ENCODE measurements at regions not wholly inside any gene's neighbourhood (a gene's known extent, or its start where the extent isn't known, plus 50 kb on each side); places are given as distances from the start of the nearest gene placed in this dataset.

- TF ChIP-seq IRF1 (CRISPR knock-in tag; IDR thresholded peaks at IDR 0.05) (no peak), ZNF263 (CRISPR knock-in tag; IDR thresholded peaks at IDR 0.05; ENCODE audit: low read depth) (no peak), ZMAT4 (CRISPR knock-in tag; IDR thresholded peaks at IDR 0.05) (no peak), ZNF512 (CRISPR knock-in tag; IDR thresholded peaks at IDR 0.05; ENCODE audit: borderline replicate concordance) (no peak), SP1 (CRISPR knock-in tag; conservative IDR thresholded peaks at IDR 0.05) (no peak), ZNF281 (CRISPR knock-in tag; IDR thresholded peaks at IDR 0.05) (no peak), SMAD3 (CRISPR knock-in tag; IDR thresholded peaks at IDR 0.05; ENCODE audit: borderline replicate concordance) (no peak), FOXK1 (CRISPR knock-in tag; IDR thresholded peaks at IDR 0.05) (no peak), ZNF671 (CRISPR knock-in tag; IDR thresholded peaks at IDR 0.05) (no peak), ZNF396 (CRISPR knock-in tag; IDR thresholded peaks at IDR 0.05; ENCODE audit: borderline replicate concordance) (no peak), ATF1 (CRISPR knock-in tag; IDR thresholded peaks at IDR 0.05) (no peak)
These were observed 173.3 kb downstream of the SLC16A9 start (continued) for GRCh38 chr10:59536167-59537014.

GRCh38 chr10:59524348-59524747, 162.0 kb upstream of the FAM13C start:
- DNase-seq (ENCODE audit: low spot score) (no peak), ATAC-seq (no peak)
- no peak overlapping the region for H3K4me3 Mint-ChIP-seq
- no peak for TF ChIP-seq TCF7 (CRISPR knock-in tag; IDR thresholded peaks at IDR 0.05; ENCODE audit: low read depth)
- no peaks in the 10 kb centered on the region for H3K36me3 Mint-ChIP-seq
- POLR2A ChIA-PET, result no interaction called here
- H3K9me3 Mint-ChIP-seq, result peaks cover 1% of the 10 kb centered on the region
- H3K27me3 Mint-ChIP-seq (ENCODE audit: low read depth), result no peaks in the 10 kb centered on the region; the same call in 1 of the 2 replicates
- CTCF ChIA-PET, result no interaction called here
- H3K27ac Mint-ChIP-seq, result no peak overlapping the region
- 0 out of 2 replicates have a peak, but pooled peaks cover 4% of the 10 kb centered on the region for H3K4me1 Mint-ChIP-seq

- Mint-ChIP-seq H3K9me3 (peaks cover 5% of the 10 kb centered on the region), H3K36me3 (no peaks in the 10 kb centered on the region), H3K27ac (no peak overlapping the region), H3K27me3 (ENCODE audit: low read depth) (no peaks in the 10 kb centered on the region; the same call in none of the 2 replicates), H3K4me1 (0 out of 2 replicates have a peak, but pooled peaks cover 4% of the 10 kb centered on the region), H3K4me3 (no peak overlapping the region)
- no peak for TF ChIP-seq RORB (CRISPR knock-in tag; IDR thresholded peaks at IDR 0.05)
- TF ChIP-seq NFE2L1 (CRISPR knock-in tag; IDR thresholded peaks at IDR 0.05), result no peak
- POLR2A ChIA-PET, result no interaction called here
- CTCF ChIA-PET, result no interaction called here
- DNase-seq (ENCODE audit: low spot score) (no peak), ATAC-seq (no peak)
These were observed 161.5 kb upstream of the FAM13C start for GRCh38 chr10:59523851-59524250.

- CTCF ChIA-PET, result interaction anchor here (0.6 kb wide), 1 partner anchor 149 kb away, joined by 4 read pairs; no protein-coding TSS in a partner anchor
- H3K27me3 Mint-ChIP-seq (ENCODE audit: low read depth), result peaks cover 27% of the 10 kb centered on the region
- POLR2A ChIA-PET, result no interaction called here
- H3K36me3 Mint-ChIP-seq, result no peaks in the 10 kb centered on the region
- ATAC-seq, result no peak
- no peak overlapping the region for H3K27ac Mint-ChIP-seq
- peaks cover 13% of the 10 kb centered on the region for H3K4me1 Mint-ChIP-seq
- DNase-seq (ENCODE audit: low spot score), result no peak
- no peak overlapping the region for H3K4me3 Mint-ChIP-seq
- peaks cover 5% of the 10 kb centered on the region for H3K9me3 Mint-ChIP-seq
- TF ChIP-seq USF2 (CRISPR knock-in tag; IDR thresholded peaks at IDR 0.05) (no peak), OVOL2 (CRISPR knock-in tag; IDR thresholded peaks at IDR 0.05; ENCODE audit: borderline replicate concordance) (no peak), E2F1 (CRISPR knock-in tag; IDR thresholded peaks at IDR 0.05) (no peak), SP1 (CRISPR knock-in tag; conservative IDR thresholded peaks at IDR 0.05) (no peak), IRF2 (CRISPR knock-in tag; IDR thresholded peaks at IDR 0.05; ENCODE audit: borderline replicate concordance, low read depth) (no peak), ZNF512 (CRISPR knock-in tag; IDR thresholded peaks at IDR 0.05; ENCODE audit: borderline replicate concordance) (no peak), RELA (CRISPR knock-in tag; IDR thresholded peaks at IDR 0.05; ENCODE audit: borderline replicate concordance) (no peak)
These were observed 155.6 kb upstream of the FAM13C start for GRCh38 chr10:59517996-59518395.
